B cell (primary cell): ENCODE measurements at regions not wholly inside any gene's neighbourhood (a gene's known extent, or its start where the extent isn't known, plus 50 kb on each side); places are given as distances from the start of the nearest gene placed in this dataset.

ENCODE experiments used
- CTCF ChIP-seq: fragments of 200-600 bp; IDR thresholded peaks from one replicate; pipeline ENCODE4 v1.8.0; 2022; ENCODE audit warnings: antibody characterized with exemption, mild to moderate bottlenecking
- EZH2 ChIP-seq: IDR thresholded peaks from 2 replicates; pipeline ENCODE4 v1.6.1; 2012; ENCODE audit warnings: borderline replicate concordance, low read depth, mild to moderate bottlenecking, moderate library complexity, low read length; ENCODE audit not compliant: insufficient read depth, poor library complexity, severe bottlenecking

- TF ChIP-seq CTCF (no peak), EZH2 (no peak)
Observed at GRCh38 chr3:87333393-87333892, 57.1 kb upstream of the POU1F1 start.
